ENCODE measurements at regions not wholly inside any gene's neighbourhood (a gene's known extent, or its start where the extent isn't known, plus 50 kb on each side); places are given as distances from the start of the nearest gene placed in this dataset.

DNA sequence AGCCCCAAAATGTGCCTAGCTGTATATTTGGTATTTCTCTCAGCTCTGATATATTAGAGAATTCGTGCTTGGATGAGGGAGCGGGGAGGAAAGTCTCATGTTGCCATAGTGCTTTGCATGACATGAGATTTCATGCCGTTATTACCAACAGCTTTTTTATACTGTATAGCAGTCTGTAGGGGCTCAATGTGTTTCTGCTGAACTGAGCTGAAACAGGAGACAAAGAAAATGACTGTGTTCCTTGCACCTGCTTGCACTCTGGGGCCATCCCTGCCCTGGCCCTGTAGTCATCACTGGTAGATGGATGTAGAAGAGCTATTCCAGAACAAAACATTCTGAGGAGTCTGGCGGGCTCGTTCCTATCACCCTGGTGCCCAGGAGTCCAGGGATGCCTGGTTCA is 128.0 kb upstream of the SASH1 start:
- H3K4me3 ChIP-seq (ENCODE audit: low read length) = no peak overlapping the region
- no peak overlapping the region for H4K8ac ChIP-seq (ENCODE audit: low read depth, low read length)
- no peak overlapping the region for H2BK120ac ChIP-seq (ENCODE audit: low read depth, low read length)
- no CpG with 5 or more reads among the region's 5 CpGs for WGBS (ENCODE audit: extremely low coverage, insufficient coverage, low lambda C conversion rate)
- no peak overlapping the region for H3K4ac ChIP-seq (ENCODE audit: low read depth, low read length)
- H3K9ac ChIP-seq (ENCODE audit: low read length) = no peak overlapping the region
- no peak overlapping the region for H3K4me2 ChIP-seq (ENCODE audit: low read length)
- H3K79me1 ChIP-seq (ENCODE audit: low read length) = no peaks in the 10 kb centered on the region
- no peak overlapping the region for H2AK5ac ChIP-seq (ENCODE audit: low read length)
- no peaks in the 10 kb centered on the region for H3K4me1 ChIP-seq (ENCODE audit: control insufficient read depth, low read depth, low read length)
- H3K18ac ChIP-seq (ENCODE audit: low read length) = no peak overlapping the region
- H3K27ac ChIP-seq (ENCODE audit: low read depth, low read length) = no peak overlapping the region
- H3K27me3 ChIP-seq (ENCODE audit: insufficient read depth, low read length, poor library complexity) = no peaks in the 10 kb centered on the region
- no peak overlapping the region for H2BK15ac ChIP-seq (replicated peaks; ENCODE audit: low read depth)
- H3K79me2 ChIP-seq (ENCODE audit: control insufficient read depth, insufficient read depth, low read length) = no peaks in the 10 kb centered on the region
- H3K36me3 ChIP-seq (ENCODE audit: control insufficient read depth, insufficient read depth, low read length) = no peaks in the 10 kb centered on the region
- no peak for DNase-seq
- no peak overlapping the region for H3K23ac ChIP-seq (ENCODE audit: low read length)
- no peak overlapping the region for H4K5ac ChIP-seq (ENCODE audit: low read length)
- H2BK5ac ChIP-seq (ENCODE audit: low read length) = no peak overlapping the region
- H3K56ac ChIP-seq (ENCODE audit: low read length) = no peak overlapping the region

DNA sequence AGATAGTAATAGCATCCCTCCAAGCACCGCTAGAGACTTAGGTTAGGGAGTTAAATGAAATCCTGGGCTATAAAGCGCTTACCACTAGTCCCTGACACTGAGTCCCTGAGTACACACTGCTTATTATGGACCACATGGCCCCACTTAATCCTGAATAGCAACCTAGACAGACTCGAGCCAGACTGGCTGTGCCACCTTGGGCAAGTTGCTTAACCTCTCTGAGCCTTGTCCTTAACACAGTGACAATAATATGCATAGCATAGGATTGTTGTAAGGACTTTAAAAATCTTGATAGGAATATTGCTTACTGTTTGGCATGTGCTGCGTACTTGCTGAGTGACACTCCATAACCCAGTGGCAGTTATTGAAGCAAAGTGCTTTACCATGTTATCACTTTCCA is 125.6 kb upstream of the SASH1 start:
- DNase-seq = no peak
- Histone ChIP-seq H3K27ac (ENCODE audit: low read depth, low read length) (no peak overlapping the region), H2AK5ac (ENCODE audit: low read length) (no peak overlapping the region), H3K4me2 (ENCODE audit: low read length) (no peak overlapping the region), H3K56ac (ENCODE audit: low read length) (no peak overlapping the region), H3K18ac (ENCODE audit: low read length) (no peak overlapping the region), H3K79me2 (ENCODE audit: control insufficient read depth, insufficient read depth, low read length) (no peaks in the 10 kb centered on the region), H2BK120ac (ENCODE audit: low read depth, low read length) (no peak overlapping the region), H3K23ac (ENCODE audit: low read length) (no peak overlapping the region), H3K27me3 (ENCODE audit: insufficient read depth, low read length, poor library complexity) (no peaks in the 10 kb centered on the region), H3K4me3 (ENCODE audit: low read length) (no peak overlapping the region), H3K4ac (ENCODE audit: low read depth, low read length) (no peak overlapping the region), H2BK15ac (replicated peaks; ENCODE audit: low read depth) (no peak overlapping the region), H3K79me1 (ENCODE audit: low read length) (no peaks in the 10 kb centered on the region), H4K5ac (ENCODE audit: low read length) (no peak overlapping the region), H3K36me3 (ENCODE audit: control insufficient read depth, insufficient read depth, low read length) (no peaks in the 10 kb centered on the region), H3K4me1 (ENCODE audit: control insufficient read depth, low read depth, low read length) (peaks cover 4% of the 10 kb centered on the region), H2BK5ac (ENCODE audit: low read length) (no peak overlapping the region), H4K8ac (ENCODE audit: low read depth, low read length) (no peak overlapping the region), H3K9ac (ENCODE audit: low read length) (no peak overlapping the region)
- WGBS (ENCODE audit: extremely low coverage, insufficient coverage, low lambda C conversion rate) = no CpG with 5 or more reads among the region's 4 CpGs

DNA sequence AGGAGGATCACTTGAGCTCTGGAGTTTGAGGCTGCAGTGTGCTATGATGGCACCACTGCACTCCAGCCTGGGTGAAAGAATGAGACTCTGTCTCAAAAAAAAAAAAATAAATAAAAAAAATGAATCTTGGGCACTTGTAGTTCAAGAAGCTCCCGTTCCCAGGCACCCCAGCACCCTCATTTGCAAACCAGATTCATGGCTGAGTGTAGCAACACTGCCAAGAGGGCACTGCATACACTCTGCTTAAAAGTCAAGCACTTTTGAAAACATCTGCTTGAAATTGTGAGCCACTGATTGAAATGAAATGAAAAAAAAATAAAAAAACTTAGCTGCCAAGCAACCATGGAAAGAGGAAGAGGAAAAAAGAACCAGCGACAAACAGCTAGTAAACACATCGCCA is 124.7 kb upstream of the SASH1 start:
- Histone ChIP-seq H3K23ac (ENCODE audit: low read length) (no peak overlapping the region), H2BK5ac (ENCODE audit: low read length) (no peak overlapping the region), H3K4ac (ENCODE audit: low read depth, low read length) (no peak overlapping the region), H3K79me2 (ENCODE audit: control insufficient read depth, insufficient read depth, low read length) (no peaks in the 10 kb centered on the region), H4K5ac (ENCODE audit: low read length) (no peak overlapping the region), H3K56ac (ENCODE audit: low read length) (no peak overlapping the region), H2BK120ac (ENCODE audit: low read depth, low read length) (no peak overlapping the region), H3K36me3 (ENCODE audit: control insufficient read depth, insufficient read depth, low read length) (no peaks in the 10 kb centered on the region), H3K4me1 (ENCODE audit: control insufficient read depth, low read depth, low read length) (peaks cover 6% of the 10 kb centered on the region), H3K9ac (ENCODE audit: low read length) (no peak overlapping the region), H3K27ac (ENCODE audit: low read depth, low read length) (no peak overlapping the region), H3K27me3 (ENCODE audit: insufficient read depth, low read length, poor library complexity) (no peaks in the 10 kb centered on the region), H3K18ac (ENCODE audit: low read length) (no peak overlapping the region), H3K79me1 (ENCODE audit: low read length) (no peaks in the 10 kb centered on the region), H3K4me3 (ENCODE audit: low read length) (no peak overlapping the region), H4K8ac (ENCODE audit: low read depth, low read length) (no peak overlapping the region), H2BK15ac (replicated peaks; ENCODE audit: low read depth) (no peak overlapping the region), H2AK5ac (ENCODE audit: low read length) (no peak overlapping the region), H3K4me2 (ENCODE audit: low read length) (no peak overlapping the region)
- DNase-seq = no peak
- WGBS (ENCODE audit: extremely low coverage, insufficient coverage, low lambda C conversion rate) = no CpG with 5 or more reads among the region's 3 CpGs

DNA sequence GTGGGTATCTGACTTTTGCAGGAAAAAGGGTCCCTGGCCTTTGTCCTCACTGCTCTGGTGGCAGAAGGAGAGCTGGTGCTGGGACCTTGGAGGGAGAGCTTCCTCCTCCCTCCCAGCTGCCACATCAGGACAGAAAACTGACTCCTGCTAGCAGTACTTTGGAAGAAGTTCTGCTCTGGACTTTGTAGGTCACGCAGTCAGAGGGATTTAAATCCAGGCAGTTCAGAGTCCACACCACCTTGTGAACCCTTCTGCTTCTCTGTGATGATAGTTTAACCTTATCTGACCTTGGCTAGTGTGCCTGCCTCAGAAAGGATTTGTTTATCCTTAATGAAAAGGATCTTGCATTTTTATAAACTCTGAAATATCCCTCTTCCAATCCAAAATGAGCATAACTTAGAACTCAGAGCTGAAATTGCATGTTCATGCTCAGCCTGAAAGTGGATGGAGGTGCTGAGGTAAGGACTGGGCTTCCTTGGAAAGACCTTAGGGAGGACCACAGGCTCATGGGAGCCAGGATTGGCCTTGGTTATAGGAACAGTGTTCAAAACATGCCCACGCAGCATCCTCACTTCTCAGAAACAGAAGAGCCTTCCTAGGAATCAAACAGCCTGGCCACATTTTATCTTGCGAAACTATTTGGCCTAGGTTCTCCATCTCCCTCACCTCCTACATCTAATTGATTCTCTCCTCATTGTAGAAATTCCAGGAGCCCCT is 123.9 kb upstream of the SASH1 start:
- H2BK120ac ChIP-seq (ENCODE audit: low read depth, low read length) = no peak overlapping the region
- H3K23ac ChIP-seq (ENCODE audit: low read length) = no peak overlapping the region
- H3K27me3 ChIP-seq (ENCODE audit: insufficient read depth, low read length, poor library complexity) = no peaks in the 10 kb centered on the region
- no peak overlapping the region for H3K4me2 ChIP-seq (ENCODE audit: low read length)
- H3K36me3 ChIP-seq (ENCODE audit: control insufficient read depth, insufficient read depth, low read length) = no peaks in the 10 kb centered on the region
- no peak overlapping the region for H4K8ac ChIP-seq (ENCODE audit: low read depth, low read length)
- H3K79me1 ChIP-seq (ENCODE audit: low read length) = no peaks in the 10 kb centered on the region
- no peak overlapping the region for H2BK15ac ChIP-seq (replicated peaks; ENCODE audit: low read depth)
- no peaks in the 10 kb centered on the region for H3K79me2 ChIP-seq (ENCODE audit: control insufficient read depth, insufficient read depth, low read length)
- H2AK5ac ChIP-seq (ENCODE audit: low read length) = no peak overlapping the region
- H2BK5ac ChIP-seq (ENCODE audit: low read length) = no peak overlapping the region
- H3K4me3 ChIP-seq (ENCODE audit: low read length) = no peak overlapping the region
- H4K5ac ChIP-seq (ENCODE audit: low read length) = no peak overlapping the region
- no CpG with 5 or more reads among the region's 3 CpGs for WGBS (ENCODE audit: extremely low coverage, insufficient coverage, low lambda C conversion rate)
- H3K4me1 ChIP-seq (ENCODE audit: control insufficient read depth, low read depth, low read length) = peaks cover 6% of the 10 kb centered on the region
- H3K18ac ChIP-seq (ENCODE audit: low read length) = no peak overlapping the region
- no peak overlapping the region for H3K4ac ChIP-seq (ENCODE audit: low read depth, low read length)
- no peak overlapping the region for H3K56ac ChIP-seq (ENCODE audit: low read length)
- no peak for DNase-seq
- H3K27ac ChIP-seq (ENCODE audit: low read depth, low read length) = no peak overlapping the region
- H3K9ac ChIP-seq (ENCODE audit: low read length) = no peak overlapping the region

DNA sequence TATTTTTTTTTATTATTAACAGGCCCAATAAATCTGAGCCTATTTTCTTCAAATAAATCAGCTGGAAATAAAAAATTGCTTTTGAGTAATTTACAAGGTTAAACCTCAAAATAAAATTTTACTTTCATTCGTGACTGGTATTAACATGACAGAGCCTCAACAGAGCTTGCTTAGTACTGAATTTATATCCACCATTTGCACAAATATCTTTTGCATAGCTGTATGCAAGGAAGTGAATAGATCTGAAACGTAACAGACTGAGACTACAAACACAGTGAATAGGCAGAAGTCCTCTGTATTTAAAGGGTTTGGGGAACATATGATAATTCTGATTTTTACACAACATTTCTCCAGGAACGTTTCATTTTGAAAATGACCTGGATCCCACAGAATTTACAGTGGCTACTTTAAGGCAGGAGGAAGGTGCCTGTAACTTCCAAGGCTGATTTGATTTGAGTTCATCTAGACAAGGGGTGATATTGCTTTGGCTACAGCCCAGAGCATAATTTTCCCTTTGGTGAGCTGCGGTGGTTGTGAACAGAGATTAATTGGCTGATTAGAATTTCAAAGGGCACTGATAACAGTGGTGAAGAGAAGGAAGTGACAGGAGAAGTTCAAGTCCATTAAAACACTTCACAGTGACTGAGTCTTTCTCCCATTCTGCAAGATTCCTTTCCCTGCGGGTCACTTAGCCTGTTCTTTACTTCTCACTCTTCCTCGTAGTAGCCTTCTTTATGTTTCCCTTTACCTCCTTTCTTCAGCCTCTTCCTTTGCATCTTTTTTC is 121.2 kb upstream of the SASH1 start:
- Histone ChIP-seq H3K27ac (ENCODE audit: low read depth, low read length) (no peak overlapping the region), H3K23ac (ENCODE audit: low read length) (no peak overlapping the region), H4K5ac (ENCODE audit: low read length) (no peak overlapping the region), H2BK5ac (ENCODE audit: low read length) (no peak overlapping the region), H3K4ac (ENCODE audit: low read depth, low read length) (no peak overlapping the region), H3K79me2 (ENCODE audit: control insufficient read depth, insufficient read depth, low read length) (no peaks in the 10 kb centered on the region), H3K18ac (ENCODE audit: low read length) (no peak overlapping the region), H3K4me1 (ENCODE audit: control insufficient read depth, low read depth, low read length) (peaks cover 6% of the 10 kb centered on the region), H4K8ac (ENCODE audit: low read depth, low read length) (no peak overlapping the region), H3K9ac (ENCODE audit: low read length) (no peak overlapping the region), H2BK15ac (replicated peaks; ENCODE audit: low read depth) (no peak overlapping the region), H3K56ac (ENCODE audit: low read length) (no peak overlapping the region), H2BK120ac (ENCODE audit: low read depth, low read length) (no peak overlapping the region), H3K36me3 (ENCODE audit: control insufficient read depth, insufficient read depth, low read length) (no peaks in the 10 kb centered on the region), H3K27me3 (ENCODE audit: insufficient read depth, low read length, poor library complexity) (no peaks in the 10 kb centered on the region), H2AK5ac (ENCODE audit: low read length) (no peak overlapping the region), H3K4me2 (ENCODE audit: low read length) (no peak overlapping the region), H3K4me3 (ENCODE audit: low read length) (no peak overlapping the region), H3K79me1 (ENCODE audit: low read length) (no peaks in the 10 kb centered on the region)
- peak; percentile 86 for DNase-seq
- WGBS (ENCODE audit: extremely low coverage, insufficient coverage, low lambda C conversion rate) = no CpG with 5 or more reads among the region's 6 CpGs
